Left renal cortex interstitium (tissue), 4 donors: ENCODE measurements at regions not wholly inside any gene's neighbourhood (a gene's known extent, or its start where the extent isn't known, plus 50 kb on each side); places are given as distances from the start of the nearest gene placed in this dataset.

Experiments used
- DNase-seq, 4 donors: peaks; one replicate each; pipeline ENCODE4 v3.0.0-alpha.2; 2013; ENCODE audit warnings: low read depth in 4 of 4, low spot score in 2 of 4, missing footprints in 1 of 4

GRCh38 chr1:115577513-115577912 lies 64.3 kb upstream of the VANGL1 start:
- DNase-seq: no peak

- no peak for DNase-seq
Measured at GRCh38 chr1:115575661-115576060, 66.1 kb upstream of the VANGL1 start.

- no peak for DNase-seq
Measured at GRCh38 chr1:115572710-115573109, 69.1 kb upstream of the VANGL1 start.

- DNase-seq: no peak
Measured at GRCh38 chr1:115567431-115567830, 74.3 kb upstream of the VANGL1 start.

- DNase-seq: no peak
Measured at GRCh38 chr1:115565791-115566190, 76.0 kb upstream of the VANGL1 start.

GRCh38 chr1:115565353-115565752 lies 76.4 kb upstream of the VANGL1 start:
- DNase-seq: no peak

- DNase-seq: no peak
Measured at GRCh38 chr1:115564201-115564600, 77.6 kb upstream of the VANGL1 start.

GRCh38 chr1:115560027-115560426 lies 81.7 kb upstream of the VANGL1 start:
- DNase-seq: no peak

GRCh38 chr1:115558275-115558674 lies 83.5 kb upstream of the VANGL1 start:
- no peak for DNase-seq

- no peak for DNase-seq
Measured at GRCh38 chr1:115557715-115558114, 84.1 kb upstream of the VANGL1 start.

- DNase-seq: no peak
Measured at GRCh38 chr1:115556236-115556635, 85.5 kb upstream of the VANGL1 start.

- no peak for DNase-seq
Measured at GRCh38 chr1:115555446-115555845, 86.3 kb upstream of the VANGL1 start.

GRCh38 chr1:115547696-115548095 lies 94.1 kb upstream of the VANGL1 start:
- no peak for DNase-seq

- no peak for DNase-seq
Measured at GRCh38 chr1:115546846-115547245, 94.9 kb upstream of the VANGL1 start.

- DNase-seq: no peak
Measured at GRCh38 chr1:115545791-115546733, 95.7 kb upstream of the VANGL1 start.

- DNase-seq: no peak
Measured at GRCh38 chr1:115545096-115545720, 96.6 kb upstream of the VANGL1 start.

GRCh38 chr1:115544131-115544530 lies 97.6 kb upstream of the VANGL1 start:
- no peak for DNase-seq

GRCh38 chr1:115543247-115543646 lies 98.5 kb upstream of the VANGL1 start:
- DNase-seq: no peak

GRCh38 chr1:115539736-115540135 lies 102.0 kb upstream of the VANGL1 start:
- no peak for DNase-seq

GRCh38 chr1:115539061-115539460 lies 102.7 kb upstream of the VANGL1 start:
- DNase-seq: no peak

GRCh38 chr1:115538579-115538978 lies 103.2 kb upstream of the VANGL1 start:
- DNase-seq: no peak

GRCh38 chr1:115537415-115537814 lies 104.4 kb upstream of the VANGL1 start:
- DNase-seq: no peak
